Glomerular visceral epithelial cell (primary cell): ENCODE measurements at regions not wholly inside any gene's neighbourhood (a gene's known extent, or its start where the extent isn't known, plus 50 kb on each side); places are given as distances from the start of the nearest gene placed in this dataset.

Experiments
- DNase-seq: peaks from one replicate; pipeline ENCODE4 v3.0.0-alpha.2; 2016; ENCODE audit errors: extremely low spot score

GRCh38 chr9:119829748-119830147 is 460.5 kb upstream of the BRINP1 start:
- no peak for DNase-seq

- no peak for DNase-seq
Measured at GRCh38 chr9:119829186-119829585, 460.0 kb upstream of the BRINP1 start.

GRCh38 chr9:119827526-119827925 is 458.3 kb upstream of the BRINP1 start:
- no peak for DNase-seq

- DNase-seq = no peak
Measured at GRCh38 chr9:119827126-119827525, 457.9 kb upstream of the BRINP1 start.

GRCh38 chr9:119818726-119819435 is 449.6 kb upstream of the BRINP1 start:
- no peak for DNase-seq

- no peak for DNase-seq
Measured at GRCh38 chr9:119810645-119811429, 441.6 kb upstream of the BRINP1 start.

- DNase-seq = no peak
Measured at GRCh38 chr9:119803679-119804078, 434.4 kb upstream of the BRINP1 start.

- DNase-seq = no peak
Measured at GRCh38 chr9:119802621-119803020, 433.4 kb upstream of the BRINP1 start.

- DNase-seq = no peak
Measured at GRCh38 chr9:119802133-119802532, 432.9 kb upstream of the BRINP1 start.

- no peak for DNase-seq
Measured at GRCh38 chr9:119801311-119801710, 432.1 kb upstream of the BRINP1 start.

GRCh38 chr9:119795395-119795794 is 426.2 kb upstream of the BRINP1 start:
- DNase-seq = no peak

GRCh38 chr9:119794836-119795235 is 425.6 kb upstream of the BRINP1 start:
- no peak for DNase-seq

- no peak for DNase-seq
Measured at GRCh38 chr9:119793218-119793617, 424.0 kb upstream of the BRINP1 start.

GRCh38 chr9:119792242-119792641 is 423.0 kb upstream of the BRINP1 start:
- no peak for DNase-seq

- no peak for DNase-seq
Measured at GRCh38 chr9:119789987-119790386, 420.8 kb upstream of the BRINP1 start.

- DNase-seq = no peak
Measured at GRCh38 chr9:119788921-119789320, 419.7 kb upstream of the BRINP1 start.

GRCh38 chr9:119781886-119782285 is 412.7 kb upstream of the BRINP1 start:
- no peak for DNase-seq

- DNase-seq = no peak
Measured at GRCh38 chr9:119775410-119775809, 406.2 kb upstream of the BRINP1 start.

- DNase-seq = no peak
Measured at GRCh38 chr9:119773823-119774222, 404.6 kb upstream of the BRINP1 start.

- no peak for DNase-seq
Measured at GRCh38 chr9:119771341-119771740, 402.1 kb upstream of the BRINP1 start.

GRCh38 chr9:119768266-119768665 is 399.0 kb upstream of the BRINP1 start:
- DNase-seq = no peak

- DNase-seq = no peak
Measured at GRCh38 chr9:119765632-119766175, 396.5 kb upstream of the BRINP1 start.

- no peak for DNase-seq
Measured at GRCh38 chr9:119763260-119763659, 394.0 kb upstream of the BRINP1 start.
